ENCODE measurements at regions not wholly inside any gene's neighbourhood (a gene's known extent, or its start where the extent isn't known, plus 50 kb on each side); places are given as distances from the start of the nearest gene placed in this dataset.

DNA sequence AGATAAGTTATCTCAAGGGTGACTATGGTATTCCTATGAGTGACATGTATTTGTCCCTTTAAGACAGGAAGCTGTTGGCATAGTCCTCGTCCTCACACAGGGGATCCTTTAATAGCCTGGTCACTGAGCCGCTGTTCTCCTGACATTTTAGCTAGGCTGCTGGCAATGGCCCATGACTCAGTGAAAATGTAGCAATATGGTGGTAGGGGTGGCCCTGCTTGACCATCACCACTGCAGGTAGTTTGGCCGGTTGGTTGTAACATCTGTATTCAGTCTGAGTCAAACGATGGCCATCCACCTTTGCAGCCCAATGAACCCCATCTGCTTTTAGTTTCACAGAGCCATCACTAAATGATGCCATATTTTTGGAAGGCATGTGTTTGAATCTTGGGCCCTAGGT is 110.1 kb upstream of the RAB18 start:
- Histone ChIP-seq H3K9me3 (ENCODE audit: control insufficient read depth, insufficient read depth, low read length) (peaks cover 6% of the 10 kb centered on the region; the same call in 1 of the 2 replicates), H3K4me1 (ENCODE audit: control insufficient read depth, low read length) (no peaks in the 10 kb centered on the region), H3K4me3 (ENCODE audit: low read length) (no peak overlapping the region), H3F3A (ENCODE audit: control insufficient read depth, insufficient read depth) (no peaks in the 10 kb centered on the region), H3K27me3 (ENCODE audit: control insufficient read depth, low read length) (peaks cover 6% of the 10 kb centered on the region), H3K9me2 (replicated peaks; ENCODE audit: control insufficient read depth, low read length) (no peaks in the 10 kb centered on the region), H3K36me3 (ENCODE audit: control insufficient read depth, low read length) (no peaks in the 10 kb centered on the region), H3K79me2 (ENCODE audit: control insufficient read depth, low read length) (no peaks in the 10 kb centered on the region), H3K27ac (ENCODE audit: low read depth, low read length) (no peak overlapping the region), H4K20me1 (ENCODE audit: control insufficient read depth, insufficient read depth, low read depth, low read length) (no peaks in the 10 kb centered on the region), H3K4me2 (ENCODE audit: low read length) (no peak overlapping the region)
- TF ChIP-seq EZH2phosphoT487 (IDR thresholded peaks at IDR 0.05; ENCODE audit: borderline replicate concordance, low read length) = no peak
- TF ChIP-seq, protein P1, sequence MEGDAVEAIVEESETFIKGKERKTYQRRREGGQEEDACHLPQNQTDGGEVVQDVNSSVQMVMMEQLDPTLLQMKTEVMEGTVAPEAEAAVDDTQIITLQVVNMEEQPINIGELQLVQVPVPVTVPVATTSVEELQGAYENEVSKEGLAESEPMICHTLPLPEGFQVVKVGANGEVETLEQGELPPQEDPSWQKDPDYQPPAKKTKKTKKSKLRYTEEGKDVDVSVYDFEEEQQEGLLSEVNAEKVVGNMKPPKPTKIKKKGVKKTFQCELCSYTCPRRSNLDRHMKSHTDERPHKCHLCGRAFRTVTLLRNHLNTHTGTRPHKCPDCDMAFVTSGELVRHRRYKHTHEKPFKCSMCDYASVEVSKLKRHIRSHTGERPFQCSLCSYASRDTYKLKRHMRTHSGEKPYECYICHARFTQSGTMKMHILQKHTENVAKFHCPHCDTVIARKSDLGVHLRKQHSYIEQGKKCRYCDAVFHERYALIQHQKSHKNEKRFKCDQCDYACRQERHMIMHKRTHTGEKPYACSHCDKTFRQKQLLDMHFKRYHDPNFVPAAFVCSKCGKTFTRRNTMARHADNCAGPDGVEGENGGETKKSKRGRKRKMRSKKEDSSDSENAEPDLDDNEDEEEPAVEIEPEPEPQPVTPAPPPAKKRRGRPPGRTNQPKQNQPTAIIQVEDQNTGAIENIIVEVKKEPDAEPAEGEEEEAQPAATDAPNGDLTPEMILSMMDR (IDR thresholded peaks at IDR 0.05; ENCODE audit: low read depth, low read length, poor library complexity, severe bottlenecking) = no peak

DNA sequence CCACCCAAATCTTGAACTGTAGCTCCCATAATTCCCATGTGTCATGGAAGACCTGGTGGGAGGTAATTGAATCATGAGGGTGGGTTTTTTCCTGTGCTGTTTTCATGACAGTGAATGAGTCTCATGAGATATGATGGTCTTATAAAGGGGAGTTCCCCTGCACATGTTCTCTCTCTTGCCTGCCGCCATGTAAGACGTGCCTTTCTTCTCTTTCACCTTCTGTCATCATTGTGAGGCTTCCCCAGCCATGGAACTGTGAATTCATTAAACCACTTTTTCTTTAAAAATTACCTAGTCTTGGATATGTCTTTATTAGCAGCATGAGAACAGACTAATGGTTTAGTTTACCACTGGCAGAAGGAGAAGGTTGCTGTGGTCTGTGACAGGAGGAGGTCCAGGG is 111.5 kb upstream of the RAB18 start:
- H4K20me1 ChIP-seq (ENCODE audit: control insufficient read depth, insufficient read depth, low read depth, low read length) = no peaks in the 10 kb centered on the region
- H3K27ac ChIP-seq (ENCODE audit: low read depth, low read length) = no peak overlapping the region
- H3K4me3 ChIP-seq (ENCODE audit: low read length) = no peak overlapping the region
- TF ChIP-seq EZH2phosphoT487 (IDR thresholded peaks at IDR 0.05; ENCODE audit: borderline replicate concordance, low read length) = no peak
- TF ChIP-seq, protein P1 (IDR thresholded peaks at IDR 0.05; ENCODE audit: low read depth, low read length, poor library complexity, severe bottlenecking) = no peak
- H3K27me3 ChIP-seq (ENCODE audit: control insufficient read depth, low read length) = peaks cover 9% of the 10 kb centered on the region
- no peaks in the 10 kb centered on the region for H3K79me2 ChIP-seq (ENCODE audit: control insufficient read depth, low read length)
- H3F3A ChIP-seq (ENCODE audit: control insufficient read depth, insufficient read depth) = no peaks in the 10 kb centered on the region
- peaks cover 6% of the 10 kb centered on the region; the same call in 1 of the 2 replicates for H3K9me3 ChIP-seq (ENCODE audit: control insufficient read depth, insufficient read depth, low read length)
- H3K9me2 ChIP-seq (replicated peaks; ENCODE audit: control insufficient read depth, low read length) = no peaks in the 10 kb centered on the region
- no peak overlapping the region for H3K4me2 ChIP-seq (ENCODE audit: low read length)
- no peaks in the 10 kb centered on the region for H3K4me1 ChIP-seq (ENCODE audit: control insufficient read depth, low read length)
- H3K36me3 ChIP-seq (ENCODE audit: control insufficient read depth, low read length) = no peaks in the 10 kb centered on the region

DNA sequence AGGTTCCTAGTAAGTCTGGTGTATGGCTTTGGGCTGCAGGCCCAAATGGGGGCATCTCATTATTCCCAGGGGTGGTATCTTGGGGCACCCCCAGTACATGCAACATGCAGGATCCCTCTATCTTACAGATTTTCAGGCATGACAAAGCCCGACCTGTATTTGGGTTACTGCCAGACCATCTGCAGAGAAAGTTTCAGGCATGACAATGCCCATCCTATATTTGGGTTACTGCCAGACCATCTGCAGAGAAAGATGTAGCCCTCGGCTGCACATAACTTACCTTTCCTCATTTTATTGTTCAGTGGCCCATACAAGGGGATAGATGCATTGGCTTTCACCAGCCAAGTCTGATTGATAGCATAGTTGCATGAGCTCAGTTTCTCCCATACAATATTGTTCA is 112.2 kb upstream of the RAB18 start:
- H3K36me3 ChIP-seq (ENCODE audit: control insufficient read depth, low read length) = no peaks in the 10 kb centered on the region
- H4K20me1 ChIP-seq (ENCODE audit: control insufficient read depth, insufficient read depth, low read depth, low read length) = no peaks in the 10 kb centered on the region
- peaks cover 10% of the 10 kb centered on the region for H3K27me3 ChIP-seq (ENCODE audit: control insufficient read depth, low read length)
- no peaks in the 10 kb centered on the region for H3K79me2 ChIP-seq (ENCODE audit: control insufficient read depth, low read length)
- no peak overlapping the region for H3K4me2 ChIP-seq (ENCODE audit: low read length)
- no peaks in the 10 kb centered on the region for H3F3A ChIP-seq (ENCODE audit: control insufficient read depth, insufficient read depth)
- H3K27ac ChIP-seq (ENCODE audit: low read depth, low read length) = no peak overlapping the region
- no peaks in the 10 kb centered on the region for H3K4me1 ChIP-seq (ENCODE audit: control insufficient read depth, low read length)
- no peaks in the 10 kb centered on the region for H3K9me2 ChIP-seq (replicated peaks; ENCODE audit: control insufficient read depth, low read length)
- no peak overlapping the region for H3K4me3 ChIP-seq (ENCODE audit: low read length)
- H3K9me3 ChIP-seq (ENCODE audit: control insufficient read depth, insufficient read depth, low read length) = peaks cover 6% of the 10 kb centered on the region; the same call in 1 of the 2 replicates
- TF ChIP-seq EZH2phosphoT487 (IDR thresholded peaks at IDR 0.05; ENCODE audit: borderline replicate concordance, low read length) = no peak
- TF ChIP-seq, protein P1 (IDR thresholded peaks at IDR 0.05; ENCODE audit: low read depth, low read length, poor library complexity, severe bottlenecking) = no peak

All from DOHH2 (cell line).